NCI-H774 (cell line): ENCODE measurements at regions not wholly inside any gene's neighbourhood (a gene's known extent, or its start where the extent isn't known, plus 50 kb on each side); places are given as distances from the start of the nearest gene placed in this dataset.

Source experiments
- DNase-seq: peaks from one replicate; lab custom pipeline; 2025; lab: John Stamatoyannopoulos, UW

DNA sequence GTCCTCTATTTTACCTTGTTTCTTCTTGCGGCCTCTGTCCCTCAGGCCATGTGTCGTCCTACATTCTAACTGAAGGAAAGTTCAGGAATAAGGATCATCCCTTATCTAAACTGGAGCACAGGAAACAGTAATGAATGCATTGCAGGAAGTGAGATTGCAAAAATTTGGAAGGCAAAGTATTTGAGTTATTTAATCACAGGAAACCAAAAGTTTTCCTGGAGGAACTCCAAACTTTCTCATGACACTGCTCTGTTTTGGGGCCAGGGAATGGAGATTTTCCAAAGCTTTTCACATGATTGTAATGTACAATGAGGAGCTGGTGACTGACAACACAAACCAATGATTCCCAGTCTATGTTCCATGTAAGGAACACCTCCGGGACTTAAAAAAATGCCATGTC, 57.8 kb upstream of the PLSCR4 start:
- DNase-seq: no peak

DNA sequence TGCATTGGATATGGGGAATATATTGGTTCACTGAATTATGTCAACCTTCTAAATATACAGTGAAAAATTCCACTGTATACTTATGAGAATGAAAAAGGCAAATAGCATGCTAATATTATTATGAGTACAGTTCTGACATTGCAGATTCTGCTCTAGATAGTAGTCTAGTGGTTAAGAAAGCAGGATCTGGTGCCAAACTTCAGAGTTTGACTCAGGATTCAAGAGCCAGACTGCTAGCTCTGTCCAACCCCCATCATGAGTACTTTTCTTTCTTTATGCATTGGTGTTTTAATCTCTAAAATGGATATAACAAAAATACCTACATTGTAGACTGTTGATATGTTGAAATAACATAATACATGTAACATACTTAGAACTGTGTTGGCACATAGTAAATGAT, 57.3 kb upstream of the PLSCR4 start:
- no peak for DNase-seq

DNA sequence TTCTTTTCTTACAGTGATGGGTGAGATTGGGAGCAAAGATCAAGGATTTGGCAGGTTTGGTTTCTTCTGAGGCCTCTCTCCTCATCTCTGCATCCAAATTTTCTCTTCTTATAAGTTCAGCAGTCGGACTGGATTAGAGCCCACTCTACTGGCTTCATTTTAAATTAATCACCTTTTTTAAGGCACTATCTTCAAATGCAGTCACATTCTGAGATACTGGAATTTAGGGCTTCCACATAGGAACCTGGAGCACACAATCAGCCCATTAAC, 56.5 kb upstream of the PLSCR4 start:
- no peak for DNase-seq

DNA sequence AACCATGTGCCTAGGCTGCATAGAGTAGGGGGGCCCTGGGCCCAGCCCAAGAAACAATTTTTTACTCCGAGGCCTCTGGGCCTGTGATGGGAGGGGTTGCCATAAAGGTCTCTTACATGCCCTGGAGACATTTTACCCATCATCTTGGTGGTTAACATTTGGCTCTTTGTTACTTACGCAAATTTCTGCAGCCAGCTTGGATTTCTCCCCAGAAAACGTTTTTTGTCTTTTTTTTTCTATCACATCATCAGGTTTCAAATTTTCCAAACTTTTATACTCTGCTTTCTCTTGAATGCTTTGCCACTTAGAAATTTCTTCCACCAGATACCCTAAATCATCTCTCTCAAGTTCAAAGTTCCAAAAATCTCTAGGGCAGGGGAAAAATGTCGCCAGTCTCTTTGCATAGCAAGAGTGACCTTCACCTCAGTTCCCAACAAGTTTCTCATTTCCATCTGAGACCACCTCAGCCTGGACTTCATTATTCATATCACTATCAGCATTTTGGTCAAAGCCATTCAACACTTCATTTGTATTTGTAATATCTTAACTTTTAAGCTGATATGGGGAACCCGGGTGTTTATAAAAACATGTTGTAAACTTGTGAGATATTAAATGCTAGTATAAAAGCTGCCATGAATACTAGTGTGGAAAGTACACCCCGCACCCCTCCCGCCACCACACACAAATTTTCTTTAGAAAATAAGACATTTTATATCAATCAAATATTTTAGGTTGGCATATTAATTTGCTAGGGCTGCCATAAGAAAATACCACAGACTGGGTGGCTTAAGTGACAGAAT, 56.0 kb upstream of the PLSCR4 start:
- DNase-seq: no peak

DNA sequence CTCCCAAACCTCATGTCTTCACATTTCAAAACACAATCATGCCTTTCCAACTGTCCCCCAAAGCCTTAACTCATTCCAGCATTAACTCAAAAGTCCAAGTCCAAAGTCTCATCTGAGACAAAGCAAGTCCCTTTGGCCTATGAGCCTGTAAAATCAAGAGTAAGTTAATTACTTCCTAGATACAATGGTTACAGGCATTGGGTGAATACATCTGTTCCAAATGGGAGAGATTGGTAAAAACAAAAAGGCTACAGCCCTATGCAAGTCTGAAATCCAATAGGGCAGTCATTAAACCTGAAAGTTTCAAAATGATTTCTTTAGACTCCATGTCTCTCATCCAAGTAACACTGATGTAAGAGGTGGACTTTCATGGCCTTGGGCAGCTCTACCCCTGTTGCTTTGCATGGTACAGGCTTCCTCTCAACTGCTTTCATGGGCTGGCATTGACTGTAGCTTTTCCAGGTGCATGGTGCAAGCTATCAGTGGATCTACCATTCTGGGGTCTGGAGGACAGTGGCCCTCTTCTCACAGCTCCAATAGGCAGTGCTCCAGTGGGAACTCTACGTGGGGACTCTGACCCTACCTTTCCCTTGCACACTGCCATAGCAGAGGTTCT, 55.0 kb upstream of the PLSCR4 start:
- no peak for DNase-seq

DNA sequence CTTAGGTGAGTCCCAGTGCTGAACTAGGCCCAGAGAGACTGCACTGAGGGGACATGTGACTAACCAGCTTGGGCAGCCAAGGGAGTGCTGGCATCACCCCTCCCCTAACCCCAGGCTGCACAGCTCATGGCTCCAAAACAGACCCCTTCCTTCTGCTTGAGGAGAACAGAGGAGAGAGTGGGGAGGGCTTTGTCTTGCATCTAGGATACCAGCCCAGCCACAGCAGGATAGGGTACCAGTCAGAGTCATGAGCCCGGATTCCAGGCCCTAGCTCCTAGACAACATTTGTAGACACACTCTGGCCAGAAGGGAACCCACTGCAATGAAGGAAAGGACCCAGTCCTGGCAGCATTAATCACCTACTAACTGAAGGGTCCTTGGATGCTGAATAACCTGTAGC, 49.9 kb upstream of the PLSCR4 start:
- DNase-seq: no peak
